ENCODE measurements at regions not wholly inside any gene's neighbourhood (a gene's known extent, or its start where the extent isn't known, plus 50 kb on each side); places are given as distances from the start of the nearest gene placed in this dataset.

GRCh38 chr9:118561051-118561450 is 808.2 kb downstream of the BRINP1 start:
- H2AFZ ChIP-seq (ENCODE audit: low read length): no peak overlapping the region
- TF ChIP-seq, protein P1, sequence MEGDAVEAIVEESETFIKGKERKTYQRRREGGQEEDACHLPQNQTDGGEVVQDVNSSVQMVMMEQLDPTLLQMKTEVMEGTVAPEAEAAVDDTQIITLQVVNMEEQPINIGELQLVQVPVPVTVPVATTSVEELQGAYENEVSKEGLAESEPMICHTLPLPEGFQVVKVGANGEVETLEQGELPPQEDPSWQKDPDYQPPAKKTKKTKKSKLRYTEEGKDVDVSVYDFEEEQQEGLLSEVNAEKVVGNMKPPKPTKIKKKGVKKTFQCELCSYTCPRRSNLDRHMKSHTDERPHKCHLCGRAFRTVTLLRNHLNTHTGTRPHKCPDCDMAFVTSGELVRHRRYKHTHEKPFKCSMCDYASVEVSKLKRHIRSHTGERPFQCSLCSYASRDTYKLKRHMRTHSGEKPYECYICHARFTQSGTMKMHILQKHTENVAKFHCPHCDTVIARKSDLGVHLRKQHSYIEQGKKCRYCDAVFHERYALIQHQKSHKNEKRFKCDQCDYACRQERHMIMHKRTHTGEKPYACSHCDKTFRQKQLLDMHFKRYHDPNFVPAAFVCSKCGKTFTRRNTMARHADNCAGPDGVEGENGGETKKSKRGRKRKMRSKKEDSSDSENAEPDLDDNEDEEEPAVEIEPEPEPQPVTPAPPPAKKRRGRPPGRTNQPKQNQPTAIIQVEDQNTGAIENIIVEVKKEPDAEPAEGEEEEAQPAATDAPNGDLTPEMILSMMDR (conservative IDR thresholded peaks at IDR 0.05): no peak
- H3K14ac ChIP-seq (ENCODE audit: insufficient read depth, low read length): no peak overlapping the region
- no peaks in the 10 kb centered on the region for H3K9me3 ChIP-seq (ENCODE audit: control insufficient read depth, low read depth, low read length)
- Mint-ChIP-seq H3K9me3 (no peaks in the 10 kb centered on the region), H3K27ac (no peak overlapping the region), H3K4me1 (no peaks in the 10 kb centered on the region), H3K4me3 (no peak overlapping the region), H3K27me3 (ENCODE audit: low read depth) (no peaks in the 10 kb centered on the region; the same call in 1 of the 2 replicates), H3K36me3 (ENCODE audit: insufficient read depth in 1 of 3, low read depth in 3 of 3) (no peaks in the 10 kb centered on the region)
- no CpG with 5 or more reads among the region's 3 CpGs for WGBS (ENCODE audit: extremely low coverage, insufficient read length, low lambda C conversion rate)
- no peak overlapping the region for H3K18ac ChIP-seq (ENCODE audit: insufficient read length, low read depth, low read length)
- no peaks in the 10 kb centered on the region for H3K79me1 ChIP-seq (ENCODE audit: insufficient read depth, low read depth, low read length, poor library complexity, severe bottlenecking)
- H2BK15ac ChIP-seq (ENCODE audit: low read depth, low read length): no peak overlapping the region
- no peaks in the 10 kb centered on the region for H3K4me1 ChIP-seq (ENCODE audit: insufficient read depth, low read length)
- no peaks in the 10 kb centered on the region for H3K23me2 ChIP-seq (ENCODE audit: insufficient read length, low read depth, low read length, poor library complexity, severe bottlenecking)
- DNase-seq: no peak
- H2BK120ac ChIP-seq (ENCODE audit: low read depth, low read length, poor library complexity, severe bottlenecking): no peak overlapping the region
- no peak overlapping the region for H3K56ac ChIP-seq (ENCODE audit: insufficient read length, low read depth, low read length)
- no peak overlapping the region for H2AK5ac ChIP-seq (ENCODE audit: insufficient read length, low read length)
- H4K5ac ChIP-seq (ENCODE audit: insufficient read length, low read depth, low read length): no peak overlapping the region
- no peak overlapping the region for H3T11ph ChIP-seq (ENCODE audit: low read length)
- H4K8ac ChIP-seq (replicated peaks; ENCODE audit: insufficient read length, low read depth, low read length): no peak overlapping the region
- no peak overlapping the region for H3K23ac ChIP-seq (ENCODE audit: insufficient read length, low read depth, low read length)
- no peak overlapping the region for H3K4me2 ChIP-seq (ENCODE audit: insufficient read depth, insufficient read length, low read length)
- H2BK5ac ChIP-seq (ENCODE audit: insufficient read length, low read length): no peak overlapping the region
- H3K79me2 ChIP-seq (ENCODE audit: insufficient read depth, low read length): no peaks in the 10 kb centered on the region
- H3K27me3 ChIP-seq (ENCODE audit: insufficient read depth, low read length): no peaks in the 10 kb centered on the region
- no peak overlapping the region for H3K27ac ChIP-seq (ENCODE audit: insufficient read length, low read depth, low read length)
- H3K4ac ChIP-seq (ENCODE audit: low read depth, low read length): no peak overlapping the region
- H4K91ac ChIP-seq (ENCODE audit: insufficient read length, low read depth, low read length): no peak overlapping the region
- no peak overlapping the region for H3K9ac ChIP-seq (ENCODE audit: extremely low read depth, insufficient read length, low read length)
- H4K20me1 ChIP-seq (ENCODE audit: control insufficient read depth, insufficient read depth, insufficient read length): no peaks in the 10 kb centered on the region
- no peak overlapping the region for H2BK20ac ChIP-seq (ENCODE audit: low read depth, low read length, poor library complexity, severe bottlenecking)
- no peak overlapping the region for H2BK12ac ChIP-seq (ENCODE audit: insufficient read length, low read depth, low read length)

Data from H9 (cell line).